ENCODE measurements at regions not wholly inside any gene's neighbourhood (a gene's known extent, or its start where the extent isn't known, plus 50 kb on each side); places are given as distances from the start of the nearest gene placed in this dataset.

- TF ChIP-seq POLR2A (IDR thresholded peaks at IDR 0.05; ENCODE audit: low read length) (no peak), GATA1 (IDR thresholded peaks at IDR 0.05; ENCODE audit: low read depth, low read length) (no peak)
These were observed 351.0 kb downstream of the GASK1B start for GRCh38 chr4:157821814-157822213.

All from erythroblast (primary cell).